K562 (cell line): ENCODE measurements at regions not wholly inside any gene's neighbourhood (a gene's known extent, or its start where the extent isn't known, plus 50 kb on each side); places are given as distances from the start of the nearest gene placed in this dataset.

Experiments used
- ATAC-seq: fragments of 200-7000 bp; cut with Tn5 transposase; 3 replicates; pipeline ENCODE4 v1.9.1; 2020; ENCODE audit warnings: moderate library complexity
- BruUV-seq: library from RNA; stranded (reverse); fragments of 400-500 nt; replicated peaks from 2 replicates; lab custom pipeline; 2021; lab: Mats Ljungman, UMichigan
- CTCF ChIA-PET: fragments of 300-600 bp; formaldehyde crosslinking; extraction: SDS; loops from one replicate; lab custom pipeline; 2021; ENCODE audit warnings: low intra/inter-chr PET ratio; lab: Yijun Ruan, JAX
- POLR2A ChIA-PET: fragments of 300-600, 350-650 bp; sonication (Branson Sonifier 250); formaldehyde crosslinking; extraction: SDS; loops from one replicate; lab custom pipeline; 2021; ENCODE audit warnings: antibody characterized with exemption, inconsistent platforms; lab: Yijun Ruan, JAX
- DNase-seq, 4 experiments: peaks; one replicate each; pipeline versions ENCODE4 v3.0.0 to v3.0.0-alpha.2; 2011 to 2018; ENCODE audit warnings: low spot score in 3 of 4, mixed read lengths in 3 of 4; ENCODE audit errors: extremely low read depth in 1 of 4
- FAIRE-seq: peaks from 2 replicates; lab custom pipeline; 2011; peaks lifted over from hg19 to GRCh38; lab: Jason Lieb, UNC
- H2AFZ ChIP-seq: 2 replicates; pipeline ENCODE4 v1.6.0; 2011; ENCODE audit warnings: low read depth, low read length, control low read depth, inconsistent platforms
- H3K27ac ChIP-seq: fragments of 200-600 bp; 3 replicates; pipeline ENCODE4 v1.8.0; 2011; ENCODE audit warnings: low read depth, mild to moderate bottlenecking, control low read depth, inconsistent platforms, low read length, moderate library complexity, mixed read lengths; ENCODE audit errors: extremely low read depth
- H3K27me3 ChIP-seq, 2 experiments: fragments of 300-600 bp in 1 of 2; 2 replicates in 1 of 2; 3 replicates in 1 of 2; pipeline versions ENCODE4 v1.6.0 to v1.8.0; 2011; ENCODE audit warnings: inconsistent platforms in 2 of 2, low read length in 2 of 2, mild to moderate bottlenecking in 1 of 2, mixed read lengths in 1 of 2, moderate library complexity in 1 of 2; ENCODE audit not compliant: control insufficient read depth in 2 of 2, insufficient read depth in 2 of 2
- H3K36me3 ChIP-seq: fragments of 300-600 bp; 3 replicates; pipeline ENCODE4 v1.8.0; 2011; ENCODE audit warnings: mild to moderate bottlenecking, low read length, inconsistent platforms; ENCODE audit not compliant: control insufficient read depth, insufficient read depth
- H3K4me1 ChIP-seq, 2 experiments: fragments of 200-600 bp in 1 of 2; replicated peaks in 1 of 2; 2 replicates in 1 of 2; 3 replicates in 1 of 2; pipeline versions ENCODE4 v1.5.1 to v1.8.0; 2011; ENCODE audit warnings: inconsistent platforms in 2 of 2, low read length in 2 of 2, mild to moderate bottlenecking in 1 of 2, mixed read lengths in 1 of 2, moderate library complexity in 1 of 2; ENCODE audit not compliant: control insufficient read depth in 2 of 2, insufficient read depth in 2 of 2
- H3K4me2 ChIP-seq: 2 replicates; pipeline ENCODE4 v1.6.1; 2011; ENCODE audit warnings: low read length, control low read depth, inconsistent platforms, mixed read lengths; ENCODE audit not compliant: insufficient read depth
- H3K4me3 ChIP-seq: fragments of 200-600 bp; sonication (generic), shearing (Covaris generic); 2 replicates; pipeline ENCODE4 v1.5.1; 2016; ENCODE audit warnings: control low read depth, inconsistent platforms
- H3K79me2 ChIP-seq: fragments of 200-600 bp; 3 replicates; pipeline ENCODE4 v1.8.0; 2011; ENCODE audit warnings: low read length, inconsistent platforms; ENCODE audit not compliant: control insufficient read depth, insufficient read depth
- H3K9ac ChIP-seq, 2 experiments: 2 replicates each; pipeline versions ENCODE4 v1.6.0 to v1.6.1; 2011; ENCODE audit warnings: low read depth in 2 of 2, low read length in 2 of 2, control low read depth in 1 of 2, inconsistent platforms in 1 of 2, mild to moderate bottlenecking in 1 of 2, mixed read lengths in 1 of 2; ENCODE audit not compliant: insufficient read depth in 1 of 2
- H3K9me1 ChIP-seq: one replicate; pipeline ENCODE4 v1.6.0; 2011; ENCODE audit warnings: inconsistent platforms, mild to moderate bottlenecking, low read length, moderate library complexity; ENCODE audit not compliant: control insufficient read depth, insufficient read depth
- H3K9me3 ChIP-seq: replicated peaks from 2 replicates; pipeline ENCODE4 v1.5.1; 2011; ENCODE audit warnings: low read depth, low read length, inconsistent platforms; ENCODE audit not compliant: control insufficient read depth, insufficient read depth
- H4K20me1 ChIP-seq: replicated peaks from 2 replicates; pipeline ENCODE4 v1.6.1; 2011; ENCODE audit warnings: low read length, inconsistent platforms, mixed read lengths; ENCODE audit not compliant: control insufficient read depth, insufficient read depth
- GABPB2 ChIP-seq: fragments of 250-450 bp; sonication (Bioruptor Pico); conservative IDR thresholded peaks from 2 replicates; pipeline ENCODE4 v1.5.1; 2021; ENCODE audit warnings: mild to moderate bottlenecking
- HDAC8 ChIP-seq: fragments of 450-650 bp; IDR thresholded peaks from 2 replicates; pipeline ENCODE4 v1.6.1; 2016; ENCODE audit warnings: mild to moderate bottlenecking, missing genetic modification characterization, moderate library complexity, missing compliant biosample characterization
- HNRNPLL ChIP-seq: fragments of 200-400 bp; formaldehyde crosslinking; IDR thresholded peaks from 2 replicates; pipeline ENCODE4 v1.6.1; 2017; ENCODE audit warnings: low read length, low read depth, mild to moderate bottlenecking; ENCODE audit not compliant: poor library complexity, severe bottlenecking
- MNT ChIP-seq, 2 experiments: fragments of 450-650 bp; conservative IDR thresholded peaks; 2 replicates each; pipeline ENCODE4 v1.6.1; 2017; ENCODE audit warnings: mild to moderate bottlenecking in 2 of 2, moderate library complexity in 2 of 2
- SAFB ChIP-seq: fragments of 200-400 bp; formaldehyde crosslinking; IDR thresholded peaks from 2 replicates; pipeline ENCODE4 v1.6.1; 2017; ENCODE audit warnings: low read depth, low read length, borderline replicate concordance
- SMARCA4 ChIP-seq: fragments of 450-650 bp; IDR thresholded peaks from 2 replicates; pipeline ENCODE4 v1.6.1; 2016
- SMARCB1 ChIP-seq: IDR thresholded peaks from 2 replicates; pipeline ENCODE4 v1.6.1; 2011; ENCODE audit warnings: improper control_type of control experiment, low read depth; ENCODE audit not compliant: insufficient read length
- TRIM25 ChIP-seq: fragments of 450-650 bp; IDR thresholded peaks from 2 replicates; pipeline ENCODE4 v1.7.0; 2016; ENCODE audit warnings: borderline replicate concordance
- XRCC4 ChIP-seq: IDR thresholded peaks from one replicate; pipeline ENCODE4 v1.6.1; 2011; ENCODE audit not compliant: insufficient read depth, insufficient read length; ENCODE audit errors: extremely low read depth
- YY1 ChIP-seq, 3 experiments: IDR thresholded peaks; 2 replicates each; pipeline ENCODE4 v1.6.1; 2011; ENCODE audit warnings: low read length in 2 of 3, mild to moderate bottlenecking in 2 of 3, moderate library complexity in 2 of 3, borderline replicate concordance in 1 of 3, control low read depth in 1 of 3, low read depth in 1 of 3; ENCODE audit not compliant: insufficient read depth in 3 of 3, insufficient replicate concordance in 2 of 3, control insufficient read depth in 1 of 3, insufficient read length in 1 of 3; ENCODE audit errors: extremely low read depth in 1 of 3
- ZBTB11 ChIP-seq, 3 experiments: fragments of 200-800 bp in 1 of 3; fragments of 250-450 bp in 1 of 3; fragments of 450-650 bp in 1 of 3; sonication (Bioruptor Pico) in 1 of 3; sonication (Bioruptor generic) in 1 of 3; formaldehyde crosslinking in 1 of 3; IDR thresholded peaks; 2 replicates each; pipeline versions ENCODE4 v1.6.1 to v1.8.0; 2016 to 2022; ENCODE audit warnings: mild to moderate bottlenecking in 2 of 3, missing genetic modification characterization in 2 of 3, missing compliant biosample characterization in 1 of 3, moderate library complexity in 1 of 3
- ZNF239 ChIP-seq: fragments of 250-450 bp; sonication (Bioruptor Pico); IDR thresholded peaks from 2 replicates; pipeline ENCODE4 v1.4.0; 2020; ENCODE audit warnings: mild to moderate bottlenecking
- ZNF830 ChIP-seq: fragments of 250-450 bp; sonication (Bioruptor Pico); IDR thresholded peaks from 2 replicates; pipeline ENCODE4 v1.5.0; 2021; ENCODE audit warnings: mild to moderate bottlenecking
- WGBS: fragments of 100-300 bp; shearing (Covaris generic); methylation state at CpG from one replicate; pipeline ENCODE4 v1.1.6; 2016; ENCODE audit warnings: low coverage, mixed read lengths; ENCODE audit not compliant: insufficient coverage; ENCODE audit errors: missing lambda C conversion rate; 5-methylcytosine and 5-hydroxymethylcytosine counted together
- in situ Hi-C: fragments of 300-500 bp; cut with MboI; formaldehyde crosslinking; loops from 4 replicates; pipeline ENCODE4 v1.15.0; 2018; ENCODE audit warnings: inconsistent platforms, mixed read lengths
- intact Hi-C: fragments of 100-400 bp; cut with micrococcal nuclease; formaldehyde crosslinking; loops from 2 replicates; pipeline ENCODE4 v1.14.2; 2022

- Histone ChIP-seq H3K4me1 (peaks cover 0 to 6% of the 10 kb centered on the region in 2 experiments; a peak in 1 of 5 replicates), H3K79me2 (no peaks in the 10 kb centered on the region), H3K27me3 (peaks cover 7 to 56% of the 10 kb centered on the region in 2 experiments; a peak in 4 of 5 replicates), H3K27ac (no peak overlapping the region), H3K36me3 (no peaks in the 10 kb centered on the region), H3K4me2 (no peak overlapping the region), H3K4me3 (no peak overlapping the region), H4K20me1 (no peaks in the 10 kb centered on the region), H3K9me3 (no peaks in the 10 kb centered on the region), H3K9me1 (no peaks in the 10 kb centered on the region), H2AFZ (no peak overlapping the region), H3K9ac (no peak overlapping the region)
- 2% methylated on average over 6 of the region's 6 CpGs for WGBS
- FAIRE-seq: no peak
- no peak for ATAC-seq
- DNase-seq: no peak
- in situ Hi-C loops: no loop called here
- ChIA-PET POLR2A (no interaction called here), CTCF (no interaction called here)
- intact Hi-C loops: no loop called here
- no TSS peak for BruUV-seq
- TF ChIP-seq HDAC8 (tag) (no peak), ZNF239 (no peak), SMARCB1 (no peak), TRIM25 (no peak), YY1 (IDR thresholded peaks at IDR 0.05; ENCODE audit: borderline replicate concordance in 1 of 3, control insufficient read depth in 1 of 3, extremely low read depth in 1 of 3, insufficient read depth in 3 of 3, insufficient read length in 1 of 3, insufficient replicate concordance in 2 of 3, low read depth in 1 of 3, low read length in 2 of 3) (no peak), ZNF830 (no peak), SMARCA4 (no peak), GABPB2 (CRISPR knock-in tag) (no peak), HNRNPLL (no peak), ZBTB11 (CRISPR knock-in tag; IDR thresholded peaks at IDR 0.05) (no peak), SAFB (no peak), XRCC4 (no peak), MNT (conservative IDR thresholded peaks at IDR 0.05) (no peak)
Observed at GRCh38 chr3:11089931-11090330, 64.4 kb upstream of the HRH1 start.
